ENCODE measurements at regions not wholly inside any gene's neighbourhood (a gene's known extent, or its start where the extent isn't known, plus 50 kb on each side); places are given as distances from the start of the nearest gene placed in this dataset.

GRCh38 chrX:151812661-151813060 is 78.1 kb downstream of the CNGA2 start (continued):
- no peak for TF ChIP-seq EGR1 (IDR thresholded peaks at IDR 0.05; ENCODE audit: low read depth in 2 of 2)

- DNase-seq (ENCODE audit: low spot score): no peak
- Histone ChIP-seq H3K9ac (ENCODE audit: low read depth in 1 of 2, low read length in 2 of 2) (no peak overlapping the region), H3K4me3 (ENCODE audit: low read depth in 1 of 3, low read length in 3 of 3) (no peak overlapping the region), H3K4me1 (ENCODE audit: control insufficient read depth in 4 of 4, insufficient read depth in 4 of 4, low read length in 3 of 4) (no peaks in the 10 kb centered on the region), H3K36me3 (ENCODE audit: control insufficient read depth in 4 of 4, insufficient read depth in 3 of 4, low read depth in 1 of 4, low read length in 3 of 4) (no peaks in the 10 kb centered on the region), H3K27ac (ENCODE audit: low read depth in 1 of 2, low read length in 2 of 2) (no peak overlapping the region), H3K27me3 (ENCODE audit: control insufficient read depth in 4 of 4, insufficient read depth in 4 of 4, low read length in 3 of 4) (no peaks in the 10 kb centered on the region), H3K9me3 (ENCODE audit: control insufficient read depth in 4 of 4, low read length in 3 of 4) (no peaks in the 10 kb centered on the region)
- TF ChIP-seq FOXA2 (IDR thresholded peaks at IDR 0.05) (no peak), RAD21 (IDR thresholded peaks at IDR 0.05) (no peak), GABPA (IDR thresholded peaks at IDR 0.05 in 1 of 2, conservative IDR thresholded peaks at IDR 0.05 in 1 of 2) (no peak), HNF4G (IDR thresholded peaks at IDR 0.05) (no peak), FOXA1 (IDR thresholded peaks at IDR 0.05) (no peak), RXRA (IDR thresholded peaks at IDR 0.05) (no peak)
- TF ChIP-seq, protein P1, sequence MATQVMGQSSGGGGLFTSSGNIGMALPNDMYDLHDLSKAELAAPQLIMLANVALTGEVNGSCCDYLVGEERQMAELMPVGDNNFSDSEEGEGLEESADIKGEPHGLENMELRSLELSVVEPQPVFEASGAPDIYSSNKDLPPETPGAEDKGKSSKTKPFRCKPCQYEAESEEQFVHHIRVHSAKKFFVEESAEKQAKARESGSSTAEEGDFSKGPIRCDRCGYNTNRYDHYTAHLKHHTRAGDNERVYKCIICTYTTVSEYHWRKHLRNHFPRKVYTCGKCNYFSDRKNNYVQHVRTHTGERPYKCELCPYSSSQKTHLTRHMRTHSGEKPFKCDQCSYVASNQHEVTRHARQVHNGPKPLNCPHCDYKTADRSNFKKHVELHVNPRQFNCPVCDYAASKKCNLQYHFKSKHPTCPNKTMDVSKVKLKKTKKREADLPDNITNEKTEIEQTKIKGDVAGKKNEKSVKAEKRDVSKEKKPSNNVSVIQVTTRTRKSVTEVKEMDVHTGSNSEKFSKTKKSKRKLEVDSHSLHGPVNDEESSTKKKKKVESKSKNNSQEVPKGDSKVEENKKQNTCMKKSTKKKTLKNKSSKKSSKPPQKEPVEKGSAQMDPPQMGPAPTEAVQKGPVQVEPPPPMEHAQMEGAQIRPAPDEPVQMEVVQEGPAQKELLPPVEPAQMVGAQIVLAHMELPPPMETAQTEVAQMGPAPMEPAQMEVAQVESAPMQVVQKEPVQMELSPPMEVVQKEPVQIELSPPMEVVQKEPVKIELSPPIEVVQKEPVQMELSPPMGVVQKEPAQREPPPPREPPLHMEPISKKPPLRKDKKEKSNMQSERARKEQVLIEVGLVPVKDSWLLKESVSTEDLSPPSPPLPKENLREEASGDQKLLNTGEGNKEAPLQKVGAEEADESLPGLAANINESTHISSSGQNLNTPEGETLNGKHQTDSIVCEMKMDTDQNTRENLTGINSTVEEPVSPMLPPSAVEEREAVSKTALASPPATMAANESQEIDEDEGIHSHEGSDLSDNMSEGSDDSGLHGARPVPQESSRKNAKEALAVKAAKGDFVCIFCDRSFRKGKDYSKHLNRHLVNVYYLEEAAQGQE (IDR thresholded peaks at IDR 0.05): no peak
- 100% methylated on average over 1 of the region's 1 CpG for WGBS
Observed at GRCh38 chrX:151814767-151815166, 80.2 kb downstream of the CNGA2 start.

GRCh38 chrX:151815398-151815797 is 80.9 kb downstream of the CNGA2 start:
- Histone ChIP-seq H3K4me1 (ENCODE audit: control insufficient read depth in 4 of 4, insufficient read depth in 4 of 4, low read length in 3 of 4) (no peaks in the 10 kb centered on the region), H3K9me3 (ENCODE audit: control insufficient read depth in 4 of 4, low read length in 3 of 4) (no peaks in the 10 kb centered on the region), H3K27ac (ENCODE audit: low read depth in 1 of 2, low read length in 2 of 2) (no peak overlapping the region), H3K9ac (ENCODE audit: low read depth in 1 of 2, low read length in 2 of 2) (no peak overlapping the region), H3K27me3 (ENCODE audit: control insufficient read depth in 4 of 4, insufficient read depth in 4 of 4, low read length in 3 of 4) (no peaks in the 10 kb centered on the region), H3K4me3 (ENCODE audit: low read depth in 1 of 3, low read length in 3 of 3) (no peak overlapping the region), H3K36me3 (ENCODE audit: control insufficient read depth in 4 of 4, insufficient read depth in 3 of 4, low read depth in 1 of 4, low read length in 3 of 4) (no peaks in the 10 kb centered on the region)
- TF ChIP-seq ATF3 (IDR thresholded peaks at IDR 0.05) (no peak), SP1 (IDR thresholded peaks at IDR 0.05) (no peak), YY1 (IDR thresholded peaks at IDR 0.05) (no peak), RAD21 (IDR thresholded peaks at IDR 0.05) (no peak), MAX (IDR thresholded peaks at IDR 0.05) (no peak), FOXA1 (IDR thresholded peaks at IDR 0.05) (no peak)
- 72% methylated on average over 2 of the region's 2 CpGs for WGBS
- DNase-seq (ENCODE audit: low spot score): no peak

DNA sequence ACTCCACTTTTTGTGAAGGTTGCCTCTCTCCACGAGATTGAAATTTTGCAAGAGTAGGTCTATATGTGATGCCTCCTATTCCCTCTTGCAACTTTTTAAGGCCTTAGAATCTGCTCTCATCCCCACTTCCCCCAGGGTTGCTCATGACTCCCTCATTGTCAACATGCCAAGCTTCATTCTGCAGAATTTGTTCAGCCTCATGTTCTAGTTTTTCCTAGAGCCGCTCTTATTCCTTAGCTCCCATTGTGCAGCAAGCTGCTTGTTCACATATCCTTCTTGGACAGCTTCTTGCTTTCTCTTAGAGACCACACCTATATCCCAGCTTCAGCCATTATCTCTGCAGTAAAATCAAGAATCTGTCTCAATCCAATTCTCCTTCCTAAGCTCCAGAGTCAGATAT is 82.4 kb downstream of the CNGA2 start:
- no peaks in the 10 kb centered on the region for H3K4me1 ChIP-seq (ENCODE audit: control insufficient read depth in 4 of 4, insufficient read depth in 4 of 4, low read length in 3 of 4)
- H3K9me3 ChIP-seq (ENCODE audit: control insufficient read depth in 4 of 4, low read length in 3 of 4): no peaks in the 10 kb centered on the region
- H3K36me3 ChIP-seq (ENCODE audit: control insufficient read depth in 4 of 4, insufficient read depth in 3 of 4, low read depth in 1 of 4, low read length in 3 of 4): no peaks in the 10 kb centered on the region
- WGBS: 19% methylated on average over 2 of the region's 2 CpGs
- no peak overlapping the region for H3K27ac ChIP-seq (ENCODE audit: low read depth in 1 of 2, low read length in 2 of 2)
- DNase-seq (ENCODE audit: low spot score): no peak
- no peak overlapping the region for H3K4me3 ChIP-seq (ENCODE audit: low read depth in 1 of 3, low read length in 3 of 3)
- H3K27me3 ChIP-seq (ENCODE audit: control insufficient read depth in 4 of 4, insufficient read depth in 4 of 4, low read length in 3 of 4): no peaks in the 10 kb centered on the region
- no peak overlapping the region for H3K9ac ChIP-seq (ENCODE audit: low read depth in 1 of 2, low read length in 2 of 2)
- TF ChIP-seq ZBTB33 (IDR thresholded peaks at IDR 0.05): no peak
- no peak for TF ChIP-seq HNF4A (conservative IDR thresholded peaks at IDR 0.05)
- TF ChIP-seq, protein P1 (IDR thresholded peaks at IDR 0.05): no peak
- TF ChIP-seq EGR1 (IDR thresholded peaks at IDR 0.05; ENCODE audit: low read depth in 2 of 2): no peak
- no peak for TF ChIP-seq RAD21 (IDR thresholded peaks at IDR 0.05)
- TF ChIP-seq, protein P2, sequence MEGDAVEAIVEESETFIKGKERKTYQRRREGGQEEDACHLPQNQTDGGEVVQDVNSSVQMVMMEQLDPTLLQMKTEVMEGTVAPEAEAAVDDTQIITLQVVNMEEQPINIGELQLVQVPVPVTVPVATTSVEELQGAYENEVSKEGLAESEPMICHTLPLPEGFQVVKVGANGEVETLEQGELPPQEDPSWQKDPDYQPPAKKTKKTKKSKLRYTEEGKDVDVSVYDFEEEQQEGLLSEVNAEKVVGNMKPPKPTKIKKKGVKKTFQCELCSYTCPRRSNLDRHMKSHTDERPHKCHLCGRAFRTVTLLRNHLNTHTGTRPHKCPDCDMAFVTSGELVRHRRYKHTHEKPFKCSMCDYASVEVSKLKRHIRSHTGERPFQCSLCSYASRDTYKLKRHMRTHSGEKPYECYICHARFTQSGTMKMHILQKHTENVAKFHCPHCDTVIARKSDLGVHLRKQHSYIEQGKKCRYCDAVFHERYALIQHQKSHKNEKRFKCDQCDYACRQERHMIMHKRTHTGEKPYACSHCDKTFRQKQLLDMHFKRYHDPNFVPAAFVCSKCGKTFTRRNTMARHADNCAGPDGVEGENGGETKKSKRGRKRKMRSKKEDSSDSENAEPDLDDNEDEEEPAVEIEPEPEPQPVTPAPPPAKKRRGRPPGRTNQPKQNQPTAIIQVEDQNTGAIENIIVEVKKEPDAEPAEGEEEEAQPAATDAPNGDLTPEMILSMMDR (IDR thresholded peaks at IDR 0.05; ENCODE audit: low read depth, low read length, missing input control): no peak
- no peak for TF ChIP-seq GABPA (IDR thresholded peaks at IDR 0.05 in 1 of 2, conservative IDR thresholded peaks at IDR 0.05 in 1 of 2)
- TF ChIP-seq RXRA (IDR thresholded peaks at IDR 0.05): no peak

Data from liver (tissue), 8 donors.